GM23338 (cell line): ENCODE measurements at regions not wholly inside any gene's neighbourhood (a gene's known extent, or its start where the extent isn't known, plus 50 kb on each side); places are given as distances from the start of the nearest gene placed in this dataset.

Source experiments
- ATAC-seq: fragments of 200-7000 bp; cut with Tn5 transposase; 3 replicates; pipeline ENCODE4 v1.9.1; 2020
- DNase-seq: peaks from one replicate; pipeline ENCODE4 v3.0.0-alpha.2; 2015; ENCODE audit warnings: low spot score
- H2AFZ ChIP-seq: fragments of 200-600 bp; sonication (generic); 2 replicates; pipeline ENCODE4 v1.8.0; 2016; ENCODE audit warnings: antibody characterized with exemption, mild to moderate bottlenecking, moderate library complexity
- H3F3A ChIP-seq: fragments of 200-600 bp; sonication (generic); replicated peaks from 2 replicates; pipeline ENCODE4 v1.8.0; 2017; ENCODE audit warnings: antibody characterized with exemption, mixed run types, low read depth
- H3K27ac ChIP-seq: fragments of 200-600 bp; sonication (generic); 2 replicates; pipeline ENCODE4 v1.6.1; 2016; ENCODE audit warnings: low read depth
- H3K27me3 ChIP-seq: fragments of 200-600 bp; sonication (generic); 2 replicates; pipeline ENCODE4 v1.8.0; 2016; ENCODE audit warnings: mild to moderate bottlenecking, mixed run types, moderate library complexity; ENCODE audit not compliant: insufficient read depth
- H3K36me3 ChIP-seq: fragments of 200-600 bp; sonication (generic); 2 replicates; pipeline ENCODE4 v1.8.0; 2016; ENCODE audit warnings: mild to moderate bottlenecking; ENCODE audit not compliant: insufficient read depth
- H3K4me1 ChIP-seq: fragments of 200-600 bp; sonication (generic); 2 replicates; pipeline ENCODE4 v1.8.0; 2016; ENCODE audit warnings: mild to moderate bottlenecking, moderate library complexity; ENCODE audit not compliant: insufficient read depth
- H3K4me2 ChIP-seq: fragments of 200-600 bp; sonication (generic); 2 replicates; pipeline ENCODE4 v1.7.1; 2017; ENCODE audit warnings: mixed run types
- H3K4me3 ChIP-seq: fragments of 200-600 bp; sonication (generic); 2 replicates; pipeline ENCODE4 v1.6.1; 2016; ENCODE audit warnings: mixed run types
- H3K79me2 ChIP-seq: fragments of 200-600 bp; sonication (generic); replicated peaks from 2 replicates; pipeline ENCODE4 v1.8.0; 2017; ENCODE audit warnings: mild to moderate bottlenecking; ENCODE audit not compliant: insufficient read depth
- H3K9me2 ChIP-seq: fragments of 200-600 bp; sonication (generic); 2 replicates; pipeline ENCODE4 v1.8.0; 2017; ENCODE audit not compliant: insufficient read depth
- H4K20me1 ChIP-seq: fragments of 200-600 bp; sonication (generic); replicated peaks from 2 replicates; pipeline ENCODE4 v1.8.0; 2017; ENCODE audit warnings: mild to moderate bottlenecking; ENCODE audit not compliant: insufficient read depth
- H3K27ac Mint-ChIP-seq: 2 replicates; pipeline ENCODE4 v1.8.0; 2020; ENCODE audit warnings: inconsistent platforms, mild to moderate bottlenecking, moderate library complexity, mixed read lengths
- H3K27me3 Mint-ChIP-seq: 3 replicates; pipeline ENCODE4 v1.8.0; 2022; ENCODE audit warnings: low read depth, mild to moderate bottlenecking, moderate library complexity, mixed read lengths, inconsistent platforms; ENCODE audit not compliant: insufficient read depth, poor library complexity
- H3K36me3 Mint-ChIP-seq: 3 replicates; pipeline ENCODE4 v1.8.0; 2021; ENCODE audit warnings: low read depth, mild to moderate bottlenecking, inconsistent platforms, moderate library complexity, mixed read lengths
- H3K4me1 Mint-ChIP-seq: 3 replicates; pipeline ENCODE4 v1.8.0; 2020; ENCODE audit warnings: mild to moderate bottlenecking, inconsistent platforms, mixed read lengths
- H3K4me3 Mint-ChIP-seq: 3 replicates; pipeline ENCODE4 v1.8.0; 2021; ENCODE audit warnings: moderate library complexity, mild to moderate bottlenecking, inconsistent platforms, mixed read lengths
- H3K9me3 Mint-ChIP-seq: 3 replicates; pipeline ENCODE4 v1.8.0; 2020; ENCODE audit warnings: moderate library complexity, mild to moderate bottlenecking, inconsistent platforms, mixed read lengths
- CREB1 ChIP-seq: fragments of 250-450 bp; sonication (Bioruptor Pico); IDR thresholded peaks from 2 replicates; pipeline ENCODE4 v1.5.0; 2020; ENCODE audit warnings: low read depth, mild to moderate bottlenecking, moderate library complexity
- CTCF ChIP-seq, 2 experiments: fragments of 200-600 bp in 1 of 2; sonication (generic) in 1 of 2; conservative IDR thresholded peaks; 2 replicates each; pipeline versions ENCODE4 v1.5.1 to v1.6.1; 2016 to 2017; ENCODE audit warnings: antibody characterized with exemption in 2 of 2, low read depth in 2 of 2, mild to moderate bottlenecking in 2 of 2, moderate library complexity in 1 of 2
- ETS1 ChIP-seq: IDR thresholded peaks from 2 replicates; pipeline ENCODE4 v1.6.1; 2016; ENCODE audit warnings: antibody characterized with exemption
- EZH2phosphoT487 ChIP-seq: fragments of 200-600 bp; sonication (generic); IDR thresholded peaks from one replicate; pipeline ENCODE4 v1.8.1; 2018; ENCODE audit warnings: antibody characterized with exemption; ENCODE audit not compliant: unreplicated experiment
- JUNB ChIP-seq: IDR thresholded peaks from one replicate; pipeline ENCODE4 v1.6.1; 2016; ENCODE audit warnings: antibody characterized with exemption; ENCODE audit not compliant: unreplicated experiment
- NANOG ChIP-seq: IDR thresholded peaks from 2 replicates; pipeline ENCODE4 v1.6.1; 2016; ENCODE audit warnings: antibody characterized with exemption, borderline replicate concordance
- POLR2AphosphoS5 ChIP-seq: IDR thresholded peaks from 2 replicates; pipeline ENCODE4 v1.6.1; 2016; ENCODE audit warnings: antibody characterized with exemption, low read depth
- ZNF331 ChIP-seq: fragments of 250-450 bp; sonication (Bioruptor Pico); IDR thresholded peaks from 2 replicates; pipeline ENCODE4 v1.5.0; 2020; ENCODE audit warnings: low read depth, mild to moderate bottlenecking, moderate library complexity
- TF ChIP-seq, protein P1 (sequence below): fragments of 250-450 bp; sonication (Bioruptor Pico); IDR thresholded peaks from 2 replicates; pipeline ENCODE4 v1.5.0; 2020; ENCODE audit warnings: mild to moderate bottlenecking, moderate library complexity

DNA sequence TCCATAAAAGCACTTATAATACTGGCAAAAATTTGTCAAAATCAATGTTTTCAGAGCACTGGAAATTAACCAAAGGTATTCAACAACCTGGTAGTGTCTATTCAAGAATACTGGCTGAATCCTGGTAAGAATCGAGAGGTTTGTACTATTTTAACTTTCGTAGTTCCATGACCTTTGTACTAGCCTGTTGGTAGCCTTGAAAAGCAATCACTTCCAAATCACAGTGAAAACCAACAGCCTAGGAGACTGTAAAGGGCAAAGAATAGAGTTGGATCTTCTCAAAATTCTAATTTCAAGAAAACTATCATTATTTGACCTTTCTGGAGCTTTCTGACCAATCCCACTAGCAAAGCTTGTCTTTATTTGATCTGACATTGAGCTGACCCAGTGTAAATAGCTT, 64.8 kb upstream of the CCDC178 start (continued):
- TF ChIP-seq, protein P1, sequence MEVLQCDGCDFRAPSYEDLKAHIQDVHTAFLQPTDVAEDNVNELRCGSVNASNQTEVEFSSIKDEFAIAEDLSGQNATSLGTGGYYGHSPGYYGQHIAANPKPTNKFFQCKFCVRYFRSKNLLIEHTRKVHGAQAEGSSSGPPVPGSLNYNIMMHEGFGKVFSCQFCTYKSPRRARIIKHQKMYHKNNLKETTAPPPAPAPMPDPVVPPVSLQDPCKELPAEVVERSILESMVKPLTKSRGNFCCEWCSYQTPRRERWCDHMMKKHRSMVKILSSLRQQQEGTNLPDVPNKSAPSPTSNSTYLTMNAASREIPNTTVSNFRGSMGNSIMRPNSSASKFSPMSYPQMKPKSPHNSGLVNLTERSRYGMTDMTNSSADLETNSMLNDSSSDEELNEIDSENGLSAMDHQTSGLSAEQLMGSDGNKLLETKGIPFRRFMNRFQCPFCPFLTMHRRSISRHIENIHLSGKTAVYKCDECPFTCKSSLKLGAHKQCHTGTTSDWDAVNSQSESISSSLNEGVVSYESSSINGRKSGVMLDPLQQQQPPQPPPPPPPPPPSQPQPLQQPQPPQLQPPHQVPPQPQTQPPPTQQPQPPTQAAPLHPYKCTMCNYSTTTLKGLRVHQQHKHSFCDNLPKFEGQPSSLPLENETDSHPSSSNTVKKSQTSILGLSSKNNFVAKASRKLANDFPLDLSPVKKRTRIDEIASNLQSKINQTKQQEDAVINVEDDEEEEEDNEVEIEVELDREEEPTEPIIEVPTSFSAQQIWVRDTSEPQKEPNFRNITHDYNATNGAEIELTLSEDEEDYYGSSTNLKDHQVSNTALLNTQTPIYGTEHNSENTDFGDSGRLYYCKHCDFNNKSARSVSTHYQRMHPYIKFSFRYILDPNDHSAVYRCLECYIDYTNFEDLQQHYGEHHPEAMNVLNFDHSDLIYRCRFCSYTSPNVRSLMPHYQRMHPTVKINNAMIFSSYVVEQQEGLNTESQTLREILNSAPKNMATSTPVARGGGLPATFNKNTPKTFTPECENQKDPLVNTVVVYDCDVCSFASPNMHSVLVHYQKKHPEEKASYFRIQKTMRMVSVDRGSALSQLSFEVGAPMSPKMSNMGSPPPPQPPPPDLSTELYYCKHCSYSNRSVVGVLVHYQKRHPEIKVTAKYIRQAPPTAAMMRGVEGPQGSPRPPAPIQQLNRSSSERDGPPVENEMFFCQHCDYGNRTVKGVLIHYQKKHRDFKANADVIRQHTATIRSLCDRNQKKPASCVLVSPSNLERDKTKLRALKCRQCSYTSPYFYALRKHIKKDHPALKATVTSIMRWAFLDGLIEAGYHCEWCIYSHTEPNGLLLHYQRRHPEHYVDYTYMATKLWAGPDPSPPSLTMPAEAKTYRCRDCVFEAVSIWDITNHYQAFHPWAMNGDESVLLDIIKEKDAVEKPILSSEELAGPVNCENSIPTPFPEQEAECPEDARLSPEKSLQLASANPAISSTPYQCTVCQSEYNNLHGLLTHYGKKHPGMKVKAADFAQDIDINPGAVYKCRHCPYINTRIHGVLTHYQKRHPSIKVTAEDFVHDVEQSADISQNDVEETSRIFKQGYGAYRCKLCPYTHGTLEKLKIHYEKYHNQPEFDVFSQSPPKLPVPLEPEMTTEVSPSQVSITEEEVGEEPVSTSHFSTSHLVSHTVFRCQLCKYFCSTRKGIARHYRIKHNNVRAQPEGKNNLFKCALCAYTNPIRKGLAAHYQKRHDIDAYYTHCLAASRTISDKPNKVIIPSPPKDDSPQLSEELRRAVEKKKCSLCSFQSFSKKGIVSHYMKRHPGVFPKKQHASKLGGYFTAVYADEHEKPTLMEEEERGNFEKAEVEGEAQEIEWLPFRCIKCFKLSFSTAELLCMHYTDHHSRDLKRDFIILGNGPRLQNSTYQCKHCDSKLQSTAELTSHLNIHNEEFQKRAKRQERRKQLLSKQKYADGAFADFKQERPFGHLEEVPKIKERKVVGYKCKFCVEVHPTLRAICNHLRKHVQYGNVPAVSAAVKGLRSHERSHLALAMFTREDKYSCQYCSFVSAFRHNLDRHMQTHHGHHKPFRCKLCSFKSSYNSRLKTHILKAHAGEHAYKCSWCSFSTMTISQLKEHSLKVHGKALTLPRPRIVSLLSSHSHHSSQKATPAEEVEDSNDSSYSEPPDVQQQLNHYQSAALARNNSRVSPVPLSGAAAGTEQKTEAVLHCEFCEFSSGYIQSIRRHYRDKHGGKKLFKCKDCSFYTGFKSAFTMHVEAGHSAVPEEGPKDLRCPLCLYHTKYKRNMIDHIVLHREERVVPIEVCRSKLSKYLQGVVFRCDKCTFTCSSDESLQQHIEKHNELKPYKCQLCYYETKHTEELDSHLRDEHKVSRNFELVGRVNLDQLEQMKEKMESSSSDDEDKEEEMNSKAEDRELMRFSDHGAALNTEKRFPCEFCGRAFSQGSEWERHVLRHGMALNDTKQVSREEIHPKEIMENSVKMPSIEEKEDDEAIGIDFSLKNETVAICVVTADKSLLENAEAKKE (CRISPR knock-in tag), result no peak
- TF ChIP-seq ZNF331 (CRISPR knock-in tag), result no peak

- ATAC-seq (peak; percentile 100), DNase-seq (peak; percentile 82)
- Mint-ChIP-seq H3K4me1 (no peaks in the 10 kb centered on the region), H3K27ac (no peak overlapping the region), H3K36me3 (no peaks in the 10 kb centered on the region), H3K4me3 (no peak overlapping the region), H3K27me3 (no peaks in the 10 kb centered on the region), H3K9me3 (peaks cover 3% of the 10 kb centered on the region; the same call in 1 of the 3 replicates)
- no peak for TF ChIP-seq ETS1
- TF ChIP-seq NANOG, result no peak
- TF ChIP-seq JUNB, result no peak
- peak; percentile 89 to 98 for TF ChIP-seq CTCF (conservative IDR thresholded peaks at IDR 0.05; ENCODE audit: low read depth in 2 of 2)
- TF ChIP-seq EZH2phosphoT487, result no peak
- no peak for TF ChIP-seq CREB1
- no peak for TF ChIP-seq POLR2AphosphoS5
- Histone ChIP-seq H3K27me3 (no peaks in the 10 kb centered on the region), H3K4me2 (no peak overlapping the region), H3K36me3 (no peaks in the 10 kb centered on the region), H3K79me2 (no peaks in the 10 kb centered on the region), H3K4me3 (no peak overlapping the region), H3K4me1 (no peaks in the 10 kb centered on the region), H4K20me1 (no peaks in the 10 kb centered on the region), H3K9me2 (no peaks in the 10 kb centered on the region), H3K27ac (no peak overlapping the region), H2AFZ (no peak overlapping the region), H3F3A (no peaks in the 10 kb centered on the region)
Observed at GRCh38 chr18:33495278-33495677, 54.8 kb upstream of the CCDC178 start.
